ENCODE measurements at regions not wholly inside any gene's neighbourhood (a gene's known extent, or its start where the extent isn't known, plus 50 kb on each side); places are given as distances from the start of the nearest gene placed in this dataset.

- DNase-seq (ENCODE audit: low read depth in 1 of 2, low spot score in 1 of 2) = no peak
- in situ Hi-C loops (cut with HindIII; ENCODE audit: low pct_unique_long_range_greater_than_20kb, low sequenced_read_pairs) = no loop called here
- TF ChIP-seq JUND (IDR thresholded peaks at IDR 0.05; ENCODE audit: low read depth) = no peak
Measured at GRCh38 chr1:114208106-114208505, 54.4 kb upstream of the SYT6 start.

DNA sequence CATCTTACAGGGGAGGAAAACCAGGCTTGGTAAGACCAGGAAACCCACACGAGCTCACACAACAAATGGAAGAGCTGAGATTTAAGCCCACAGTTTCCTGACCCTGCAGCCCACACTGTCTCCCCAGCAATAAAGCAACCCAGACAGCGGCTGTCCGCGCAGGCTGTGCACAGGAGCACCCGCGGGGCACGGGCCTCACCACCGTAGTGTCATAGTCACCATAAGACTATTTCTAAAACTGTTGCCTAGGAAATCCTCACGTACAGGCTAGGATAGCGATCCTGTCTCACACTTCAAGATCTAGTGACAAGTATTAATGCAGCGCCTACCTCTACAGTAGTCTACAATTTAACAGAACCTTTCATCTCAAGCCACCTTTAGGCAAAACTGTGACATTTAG lies 54.0 kb upstream of the SYT6 start:
- TF ChIP-seq JUND (IDR thresholded peaks at IDR 0.05; ENCODE audit: low read depth) = no peak
- no peak for DNase-seq (ENCODE audit: low read depth in 1 of 2, low spot score in 1 of 2)
- in situ Hi-C loops (cut with HindIII; ENCODE audit: low pct_unique_long_range_greater_than_20kb, low sequenced_read_pairs) = no loop called here

DNA sequence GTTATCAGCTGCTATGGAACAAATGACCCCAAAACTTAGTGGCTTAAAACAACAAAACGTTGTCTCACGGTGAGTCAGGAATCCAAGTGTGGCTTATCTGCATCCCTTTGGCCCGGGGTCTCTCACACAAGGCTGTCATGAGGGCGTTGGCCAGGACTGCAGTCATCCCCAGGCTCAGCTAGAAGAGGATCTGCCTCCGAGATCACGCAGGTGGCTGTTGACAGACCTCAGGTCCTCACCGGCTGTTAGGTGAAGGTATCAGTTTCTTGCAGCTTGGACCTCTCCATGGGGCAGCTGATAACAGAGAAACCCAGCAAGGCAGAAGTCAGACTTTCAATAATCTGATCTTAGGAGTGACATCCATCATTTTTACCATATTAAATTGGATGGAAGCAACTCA lies 52.7 kb upstream of the SYT6 start:
- in situ Hi-C loops (cut with HindIII; ENCODE audit: low pct_unique_long_range_greater_than_20kb, low sequenced_read_pairs) = no loop called here
- DNase-seq (ENCODE audit: low read depth in 1 of 2, low spot score in 1 of 2) = no peak
- TF ChIP-seq JUND (IDR thresholded peaks at IDR 0.05; ENCODE audit: low read depth) = no peak

GRCh38 chr1:114203595-114204128 lies 50.0 kb upstream of the SYT6 start:
- in situ Hi-C loops (cut with HindIII; ENCODE audit: low pct_unique_long_range_greater_than_20kb, low sequenced_read_pairs) = no loop called here
- no peak for TF ChIP-seq JUND (IDR thresholded peaks at IDR 0.05; ENCODE audit: low read depth)
- DNase-seq (ENCODE audit: low read depth in 1 of 2, low spot score in 1 of 2) = no peak

Measured in T47D (cell line).